SU-DHL-6 (cell line): ENCODE measurements at regions not wholly inside any gene's neighbourhood (a gene's known extent, or its start where the extent isn't known, plus 50 kb on each side); places are given as distances from the start of the nearest gene placed in this dataset.
"Not testable (repeated sequence)": the region's sequence is repeated elsewhere in the genome, so short reads cannot be mapped to it uniquely, and the experiment has no call there.

Source experiments
- EZH2phosphoT487 ChIP-seq: fragments of 200-600 bp; sonication (generic), shearing (Covaris generic); conservative IDR thresholded peaks from 2 replicates; pipeline ENCODE4 v1.6.1; 2018; ENCODE audit warnings: mild to moderate bottlenecking, antibody characterized with exemption, low read length, moderate library complexity, mixed read lengths
- TF ChIP-seq, protein P1 (sequence below): fragments of 200-600 bp; sonication (generic); IDR thresholded peaks from one replicate; pipeline ENCODE4 v1.5.1; 2017; ENCODE audit warnings: antibody characterized with exemption, mild to moderate bottlenecking, low read length, moderate library complexity; ENCODE audit not compliant: insufficient read depth, poor library complexity, severe bottlenecking

DNA sequence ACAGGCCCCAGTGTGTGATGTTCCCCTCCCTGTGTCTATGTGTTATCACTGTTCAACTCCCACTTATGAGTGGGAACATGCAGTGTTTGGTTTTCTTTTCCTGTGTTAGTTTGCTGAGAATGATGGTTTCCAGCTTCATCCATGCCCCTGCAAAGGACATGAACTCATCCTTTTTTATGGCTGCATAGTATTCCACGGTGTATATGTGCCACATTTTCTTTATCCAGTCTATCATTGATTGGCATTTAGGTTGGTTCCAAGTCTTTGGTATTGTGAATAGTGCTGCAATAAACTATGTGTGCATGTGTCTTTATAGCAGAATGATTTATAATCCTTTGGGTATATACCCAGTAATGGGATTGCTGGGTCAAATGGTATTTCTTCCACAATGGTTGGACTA, 64.2 kb downstream of the ADCYAP1 start:
- TF ChIP-seq, protein P1, sequence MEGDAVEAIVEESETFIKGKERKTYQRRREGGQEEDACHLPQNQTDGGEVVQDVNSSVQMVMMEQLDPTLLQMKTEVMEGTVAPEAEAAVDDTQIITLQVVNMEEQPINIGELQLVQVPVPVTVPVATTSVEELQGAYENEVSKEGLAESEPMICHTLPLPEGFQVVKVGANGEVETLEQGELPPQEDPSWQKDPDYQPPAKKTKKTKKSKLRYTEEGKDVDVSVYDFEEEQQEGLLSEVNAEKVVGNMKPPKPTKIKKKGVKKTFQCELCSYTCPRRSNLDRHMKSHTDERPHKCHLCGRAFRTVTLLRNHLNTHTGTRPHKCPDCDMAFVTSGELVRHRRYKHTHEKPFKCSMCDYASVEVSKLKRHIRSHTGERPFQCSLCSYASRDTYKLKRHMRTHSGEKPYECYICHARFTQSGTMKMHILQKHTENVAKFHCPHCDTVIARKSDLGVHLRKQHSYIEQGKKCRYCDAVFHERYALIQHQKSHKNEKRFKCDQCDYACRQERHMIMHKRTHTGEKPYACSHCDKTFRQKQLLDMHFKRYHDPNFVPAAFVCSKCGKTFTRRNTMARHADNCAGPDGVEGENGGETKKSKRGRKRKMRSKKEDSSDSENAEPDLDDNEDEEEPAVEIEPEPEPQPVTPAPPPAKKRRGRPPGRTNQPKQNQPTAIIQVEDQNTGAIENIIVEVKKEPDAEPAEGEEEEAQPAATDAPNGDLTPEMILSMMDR, result not testable (repeated sequence)
- not testable (repeated sequence) for TF ChIP-seq EZH2phosphoT487
